ENCODE measurements at regions not wholly inside any gene's neighbourhood (a gene's known extent, or its start where the extent isn't known, plus 50 kb on each side); places are given as distances from the start of the nearest gene placed in this dataset.
"Not testable (repeated sequence)": the region's sequence is repeated elsewhere in the genome, so short reads cannot be mapped to it uniquely, and the experiment has no call there.

GRCh38 chr4:148557793-148558192, 115.6 kb upstream of the NR3C2 start:
- H3K9me3 ChIP-seq (ENCODE audit: control insufficient read depth, insufficient read depth, low read length): no peaks in the 10 kb centered on the region
- no peak for DNase-seq (ENCODE audit: low read depth, low spot score)
- H3K36me3 ChIP-seq (ENCODE audit: control insufficient read depth, insufficient read depth, low read length): no peaks in the 10 kb centered on the region
- H3K4me1 ChIP-seq (ENCODE audit: control insufficient read depth, insufficient read depth, low read length): no peaks in the 10 kb centered on the region
- H3K27ac ChIP-seq (ENCODE audit: low read length): no peak overlapping the region
- H3K4me3 ChIP-seq (ENCODE audit: low read length): no peak overlapping the region
- no CpG with 5 or more reads among the region's 3 CpGs for WGBS (ENCODE audit: insufficient coverage, insufficient read length)
- no peaks in the 10 kb centered on the region for H3K27me3 ChIP-seq (ENCODE audit: control insufficient read depth, insufficient read depth, low read length)

DNA sequence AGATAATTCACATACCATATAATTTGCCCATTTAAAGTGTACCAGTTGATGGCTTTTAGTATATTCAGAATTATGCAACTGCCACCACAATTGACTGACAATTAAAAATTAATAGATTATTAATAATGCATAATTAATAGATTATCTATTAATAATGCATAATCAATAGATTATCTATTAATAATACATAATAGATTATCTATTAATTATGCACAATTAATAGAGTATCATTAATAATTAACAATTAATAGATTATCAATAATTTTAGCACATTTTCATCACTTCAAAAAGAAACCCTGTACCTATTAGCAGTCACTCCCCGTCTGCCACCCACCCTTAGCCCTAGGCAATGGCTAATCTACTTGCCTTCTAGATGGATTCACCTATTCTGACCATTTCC, 108.6 kb upstream of the NR3C2 start:
- Histone ChIP-seq H3K4me3 (ENCODE audit: low read length) (no peak overlapping the region), H3K27me3 (ENCODE audit: control insufficient read depth, insufficient read depth, low read length) (no peaks in the 10 kb centered on the region)

DNA sequence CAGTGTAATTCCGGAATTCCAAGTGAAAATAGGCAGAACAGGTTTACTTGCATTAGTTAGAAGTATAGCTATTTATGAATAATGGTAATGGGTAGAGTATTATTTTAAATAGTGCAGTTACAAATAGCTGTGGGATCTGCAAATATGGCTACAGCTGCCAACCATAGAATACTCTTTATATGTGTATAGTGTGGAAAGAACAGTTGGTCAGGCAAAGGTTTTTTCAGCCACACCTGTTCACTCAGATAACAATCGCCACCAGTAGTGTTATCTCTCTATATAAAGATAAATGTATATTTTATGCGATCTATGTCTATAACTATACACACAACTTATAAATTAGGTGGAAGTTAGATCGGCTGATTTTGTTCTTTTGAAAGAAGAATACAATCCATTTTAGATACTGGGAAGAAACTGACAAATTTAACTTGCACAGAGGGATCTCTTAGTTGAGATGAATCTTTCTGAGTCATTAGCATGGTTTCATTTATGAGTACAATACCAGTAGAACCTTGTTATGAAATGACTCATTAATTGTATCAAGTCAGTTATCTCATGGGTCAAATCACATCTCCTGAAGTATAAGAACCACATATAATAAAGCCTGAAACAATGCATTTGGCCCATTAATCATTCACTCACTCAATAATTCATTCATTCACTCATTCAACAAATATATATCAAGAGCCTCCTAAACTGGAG, 100.9 kb upstream of the NR3C2 start:
- Histone ChIP-seq H3K27me3 (ENCODE audit: control insufficient read depth, insufficient read depth, low read length) (no peaks in the 10 kb centered on the region), H3K4me1 (ENCODE audit: control insufficient read depth, insufficient read depth, low read length) (no peaks in the 10 kb centered on the region), H3K4me3 (ENCODE audit: low read length) (no peak overlapping the region), H3K36me3 (ENCODE audit: control insufficient read depth, insufficient read depth, low read length) (no peaks in the 10 kb centered on the region), H3K9me3 (ENCODE audit: control insufficient read depth, insufficient read depth, low read length) (no peaks in the 10 kb centered on the region), H3K27ac (ENCODE audit: low read length) (no peak overlapping the region)
- no CpG with 5 or more reads among the region's 4 CpGs for WGBS (ENCODE audit: insufficient coverage, insufficient read length)
- no peak for DNase-seq (ENCODE audit: low read depth, low spot score)

More for the DNA sequence above, 108.6 kb upstream of the NR3C2 start:
- DNase-seq (ENCODE audit: low read depth, low spot score): no peak
- H3K9me3 ChIP-seq (ENCODE audit: control insufficient read depth, insufficient read depth, low read length): no peaks in the 10 kb centered on the region
- H3K36me3 ChIP-seq (ENCODE audit: control insufficient read depth, insufficient read depth, low read length): no peaks in the 10 kb centered on the region
- H3K27ac ChIP-seq (ENCODE audit: low read length): no peak overlapping the region
- H3K4me1 ChIP-seq (ENCODE audit: control insufficient read depth, insufficient read depth, low read length): no peaks in the 10 kb centered on the region
- no CpG with 5 or more reads among the region's 1 CpG for WGBS (ENCODE audit: insufficient coverage, insufficient read length)

DNA sequence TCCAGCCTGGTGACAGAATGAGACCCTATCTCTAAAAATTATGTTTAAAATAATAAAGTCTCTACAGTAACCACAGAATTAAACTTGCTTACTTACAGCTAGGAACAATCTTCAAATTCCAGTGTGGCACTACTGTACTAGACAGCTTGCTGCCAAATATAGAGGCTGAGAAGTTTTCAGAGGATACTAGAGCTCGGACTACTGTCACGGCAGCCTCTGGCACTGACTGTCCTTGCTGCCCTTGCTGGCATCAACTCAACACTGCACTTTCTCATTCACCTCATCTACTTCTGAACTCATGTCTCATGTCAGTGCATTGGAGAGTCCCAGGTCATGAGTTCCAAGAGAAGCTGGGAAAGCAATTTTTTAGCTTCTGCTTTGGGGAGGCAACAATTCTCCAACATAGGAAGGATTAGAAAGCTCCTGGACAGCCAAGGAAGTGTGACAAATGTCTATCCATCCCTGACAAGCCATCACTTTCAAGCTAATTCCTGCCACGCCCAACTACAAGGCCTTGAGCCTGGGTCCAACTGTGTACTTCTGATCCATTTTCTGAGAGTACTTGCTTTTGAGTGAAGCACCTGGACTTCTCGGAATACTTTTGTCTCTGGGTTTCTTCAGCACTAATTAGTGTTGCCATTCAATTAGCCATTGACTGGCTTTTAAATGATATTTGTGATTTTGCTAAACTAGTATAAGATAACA, 98.6 kb upstream of the NR3C2 start:
- Histone ChIP-seq H3K27ac (ENCODE audit: low read length) (no peak overlapping the region), H3K4me3 (ENCODE audit: low read length) (no peak overlapping the region), H3K4me1 (ENCODE audit: control insufficient read depth, insufficient read depth, low read length) (no peaks in the 10 kb centered on the region), H3K27me3 (ENCODE audit: control insufficient read depth, insufficient read depth, low read length) (no peaks in the 10 kb centered on the region), H3K36me3 (ENCODE audit: control insufficient read depth, insufficient read depth, low read length) (no peaks in the 10 kb centered on the region), H3K9me3 (ENCODE audit: control insufficient read depth, insufficient read depth, low read length) (no peaks in the 10 kb centered on the region)
- no CpG with 5 or more reads among the region's 4 CpGs for WGBS (ENCODE audit: insufficient coverage, insufficient read length)
- no peak for DNase-seq (ENCODE audit: low read depth, low spot score)

- H3K36me3 ChIP-seq (ENCODE audit: control insufficient read depth, insufficient read depth, low read length): no peaks in the 10 kb centered on the region
- H3K27ac ChIP-seq (ENCODE audit: low read length): no peak overlapping the region
- no peaks in the 10 kb centered on the region for H3K27me3 ChIP-seq (ENCODE audit: control insufficient read depth, insufficient read depth, low read length)
- no peak for DNase-seq (ENCODE audit: low read depth, low spot score)
- no peaks in the 10 kb centered on the region for H3K9me3 ChIP-seq (ENCODE audit: control insufficient read depth, insufficient read depth, low read length)
- no CpG with 5 or more reads among the region's 3 CpGs for WGBS (ENCODE audit: insufficient coverage, insufficient read length)
- no peak overlapping the region for H3K4me3 ChIP-seq (ENCODE audit: low read length)
- H3K4me1 ChIP-seq (ENCODE audit: control insufficient read depth, insufficient read depth, low read length): no peaks in the 10 kb centered on the region
These were observed 97.2 kb upstream of the NR3C2 start for GRCh38 chr4:148539387-148539786.

DNA sequence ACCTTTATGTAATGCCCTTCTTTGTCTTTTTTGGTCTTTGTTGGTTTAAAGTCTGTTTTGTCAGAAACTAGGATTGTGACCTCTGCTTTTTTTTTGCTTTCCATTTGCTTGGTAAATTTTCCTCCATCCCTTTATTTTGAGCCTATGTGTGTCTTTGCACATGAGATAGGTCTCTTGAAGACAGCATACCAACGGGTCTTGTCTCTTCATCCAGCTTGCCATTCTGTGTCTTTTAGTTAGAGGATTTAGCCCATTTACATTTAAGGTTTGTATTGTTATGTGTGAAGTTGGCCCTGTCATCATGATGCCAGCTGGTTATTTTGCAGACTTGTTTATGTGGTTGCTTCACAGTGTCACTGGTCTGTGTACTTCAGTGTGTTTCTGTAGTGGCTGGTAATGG, 91.6 kb upstream of the NR3C2 start:
- not testable (repeated sequence) for H3K9me3 ChIP-seq (ENCODE audit: control insufficient read depth, insufficient read depth, low read length); H3K27ac ChIP-seq (ENCODE audit: low read length); H3K36me3 ChIP-seq (ENCODE audit: control insufficient read depth, insufficient read depth, low read length)

DNA sequence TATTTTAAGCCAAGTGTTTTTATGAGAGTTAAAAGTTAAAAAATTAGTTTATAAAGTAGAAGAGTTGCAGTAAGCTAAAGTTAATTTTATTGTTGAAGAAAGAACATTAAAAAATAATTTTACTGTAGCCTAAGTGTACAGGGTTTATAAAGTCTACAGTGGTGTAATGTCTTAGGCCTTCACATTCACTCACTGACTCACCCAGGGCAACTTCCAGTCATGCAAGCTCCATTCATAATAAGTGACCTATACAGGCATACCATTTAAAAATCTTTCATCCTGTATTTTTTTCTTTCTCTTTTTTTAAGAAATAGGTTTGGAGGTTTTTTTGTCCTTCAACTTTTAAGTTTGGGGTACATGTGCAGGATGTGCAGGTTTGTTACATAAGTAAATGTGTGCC, 87.9 kb upstream of the NR3C2 start:
- no peaks in the 10 kb centered on the region for H3K4me1 ChIP-seq (ENCODE audit: control insufficient read depth, insufficient read depth, low read length)
- H3K27ac ChIP-seq (ENCODE audit: low read length): no peak overlapping the region
- H3K27me3 ChIP-seq (ENCODE audit: control insufficient read depth, insufficient read depth, low read length): no peaks in the 10 kb centered on the region
- no peak for DNase-seq (ENCODE audit: low read depth, low spot score)
- H3K4me3 ChIP-seq (ENCODE audit: low read length): no peak overlapping the region
- no peaks in the 10 kb centered on the region for H3K9me3 ChIP-seq (ENCODE audit: control insufficient read depth, insufficient read depth, low read length)
- H3K36me3 ChIP-seq (ENCODE audit: control insufficient read depth, insufficient read depth, low read length): no peaks in the 10 kb centered on the region

More for the DNA sequence above, 91.6 kb upstream of the NR3C2 start:
- not testable (repeated sequence) for H3K27me3 ChIP-seq (ENCODE audit: control insufficient read depth, insufficient read depth, low read length); H3K4me3 ChIP-seq (ENCODE audit: low read length); DNase-seq (ENCODE audit: low read depth, low spot score); H3K4me1 ChIP-seq (ENCODE audit: control insufficient read depth, insufficient read depth, low read length)
- WGBS (ENCODE audit: insufficient coverage, insufficient read length): no CpG with 5 or more reads among the region's 1 CpG

DNA sequence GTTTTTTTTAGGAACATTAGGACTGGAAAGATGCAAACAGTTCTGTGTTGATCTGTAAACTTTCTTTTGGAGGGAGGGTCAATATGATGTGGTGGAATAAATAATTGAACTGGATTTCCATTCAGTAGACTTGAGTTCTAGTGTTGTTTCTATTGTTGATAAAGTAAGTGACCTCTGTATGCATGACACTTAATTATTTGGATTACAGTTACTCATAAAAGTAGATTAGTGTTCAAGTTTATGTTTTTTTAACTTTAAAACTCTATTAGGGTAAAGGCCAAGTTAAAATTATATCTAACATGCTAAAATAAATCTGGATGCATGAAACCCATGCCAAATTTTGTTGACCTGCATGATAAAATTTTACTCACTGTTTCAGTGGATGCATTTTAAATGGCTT, 85.4 kb upstream of the NR3C2 start:
- no peak overlapping the region for H3K27ac ChIP-seq (ENCODE audit: low read length)
- no peak for DNase-seq (ENCODE audit: low read depth, low spot score)
- no peaks in the 10 kb centered on the region for H3K4me1 ChIP-seq (ENCODE audit: control insufficient read depth, insufficient read depth, low read length)
- no peak overlapping the region for H3K4me3 ChIP-seq (ENCODE audit: low read length)
- H3K9me3 ChIP-seq (ENCODE audit: control insufficient read depth, insufficient read depth, low read length): no peaks in the 10 kb centered on the region
- H3K27me3 ChIP-seq (ENCODE audit: control insufficient read depth, insufficient read depth, low read length): no peaks in the 10 kb centered on the region
- H3K36me3 ChIP-seq (ENCODE audit: control insufficient read depth, insufficient read depth, low read length): no peaks in the 10 kb centered on the region

DNA sequence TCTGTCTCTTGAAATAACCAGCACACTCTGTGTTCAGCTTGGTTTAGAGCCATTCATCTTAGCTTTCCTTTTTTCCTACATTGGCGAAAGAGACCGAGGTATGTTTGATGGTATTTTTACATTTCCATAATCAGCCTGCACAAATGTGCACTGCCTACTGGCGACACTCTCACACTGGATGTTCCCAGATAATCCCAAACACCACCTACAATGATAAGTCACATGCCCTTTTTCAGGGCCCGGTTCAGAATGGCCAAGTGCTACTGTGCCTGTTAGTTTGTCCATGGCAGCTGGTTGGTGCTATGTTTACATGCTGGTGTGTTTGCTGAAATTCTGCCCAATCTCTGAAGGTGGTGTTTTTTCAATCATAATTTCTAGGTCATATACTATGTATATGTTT, 80.8 kb upstream of the NR3C2 start:
- Histone ChIP-seq H3K27ac (ENCODE audit: low read length) (no peak overlapping the region), H3K4me3 (ENCODE audit: low read length) (no peak overlapping the region), H3K4me1 (ENCODE audit: control insufficient read depth, insufficient read depth, low read length) (no peaks in the 10 kb centered on the region), H3K27me3 (ENCODE audit: control insufficient read depth, insufficient read depth, low read length) (no peaks in the 10 kb centered on the region), H3K36me3 (ENCODE audit: control insufficient read depth, insufficient read depth, low read length) (no peaks in the 10 kb centered on the region), H3K9me3 (ENCODE audit: control insufficient read depth, insufficient read depth, low read length) (no peaks in the 10 kb centered on the region)
- DNase-seq (ENCODE audit: low read depth, low spot score): no peak
- no CpG with 5 or more reads among the region's 4 CpGs for WGBS (ENCODE audit: insufficient coverage, insufficient read length)

- DNase-seq (ENCODE audit: low read depth, low spot score): no peak
- no peaks in the 10 kb centered on the region for H3K36me3 ChIP-seq (ENCODE audit: control insufficient read depth, insufficient read depth, low read length)
- no peak overlapping the region for H3K27ac ChIP-seq (ENCODE audit: low read length)
- no CpG with 5 or more reads among the region's 1 CpG for WGBS (ENCODE audit: insufficient coverage, insufficient read length)
- H3K4me3 ChIP-seq (ENCODE audit: low read length): no peak overlapping the region
- no peaks in the 10 kb centered on the region for H3K9me3 ChIP-seq (ENCODE audit: control insufficient read depth, insufficient read depth, low read length)
- no peaks in the 10 kb centered on the region for H3K27me3 ChIP-seq (ENCODE audit: control insufficient read depth, insufficient read depth, low read length)
- no peaks in the 10 kb centered on the region for H3K4me1 ChIP-seq (ENCODE audit: control insufficient read depth, insufficient read depth, low read length)
These were observed 73.0 kb upstream of the NR3C2 start for GRCh38 chr4:148515248-148515647.

DNA sequence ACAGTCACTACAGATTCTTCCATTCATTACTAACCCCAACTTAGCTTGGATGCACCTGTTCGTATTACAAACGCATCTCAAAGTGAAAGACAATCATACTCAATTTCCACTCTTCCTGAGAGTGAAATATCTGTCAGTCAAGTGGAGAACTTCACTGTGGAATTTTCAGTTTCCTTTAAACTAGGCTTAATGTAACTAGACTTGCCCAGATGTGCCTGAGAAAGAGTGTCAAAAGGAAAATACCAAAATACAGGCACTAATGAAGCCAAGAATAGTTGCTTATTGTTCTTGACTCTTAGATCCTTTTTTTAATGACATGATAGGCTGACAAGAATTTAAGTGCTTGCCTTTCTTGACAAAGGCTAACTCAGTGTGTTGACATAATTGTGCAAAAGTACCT, 72.4 kb upstream of the NR3C2 start:
- no peak overlapping the region for H3K27ac ChIP-seq (ENCODE audit: low read length)
- no peaks in the 10 kb centered on the region for H3K36me3 ChIP-seq (ENCODE audit: control insufficient read depth, insufficient read depth, low read length)
- WGBS (ENCODE audit: insufficient coverage, insufficient read length): no CpG with 5 or more reads among the region's 2 CpGs
- H3K4me3 ChIP-seq (ENCODE audit: low read length): no peak overlapping the region
- H3K27me3 ChIP-seq (ENCODE audit: control insufficient read depth, insufficient read depth, low read length): no peaks in the 10 kb centered on the region
- H3K9me3 ChIP-seq (ENCODE audit: control insufficient read depth, insufficient read depth, low read length): no peaks in the 10 kb centered on the region
- no peak for DNase-seq (ENCODE audit: low read depth, low spot score)
- H3K4me1 ChIP-seq (ENCODE audit: control insufficient read depth, insufficient read depth, low read length): no peaks in the 10 kb centered on the region

Measured in iPS DF 6.9 (cell line).